ENCODE measurements at regions not wholly inside any gene's neighbourhood (a gene's known extent, or its start where the extent isn't known, plus 50 kb on each side); places are given as distances from the start of the nearest gene placed in this dataset.

- 86% methylated on average over 2 of the region's 2 CpGs; no CpG with 5 or more reads in 1 of the 2 experiments for WGBS, 2 experiments (ENCODE audit: extremely low coverage in 1 of 2, insufficient coverage in 1 of 2, insufficient read length in 1 of 2, insufficient replicate concordance in 2 of 2, low coverage in 1 of 2, low lambda C conversion rate in 2 of 2, missing lambda C conversion rate in 1 of 2)
- POLR2A ChIA-PET (ENCODE audit: partially characterized antibody), result no interaction called here
- no peak overlapping the region for H2AFZ ChIP-seq (ENCODE audit: low read length)
Observed at GRCh38 chr10:106317554-106317953, 847.0 kb downstream of the SORCS1 start.

More at GRCh38 chr10:106317554-106317953, 847.0 kb downstream of the SORCS1 start:
- Histone ChIP-seq H3K23ac (ENCODE audit: insufficient read length) (no peak overlapping the region), H3K18ac (ENCODE audit: extremely low read depth, low read length) (no peak overlapping the region), H3K14ac (ENCODE audit: insufficient read length) (no peak overlapping the region), H2BK12ac (ENCODE audit: low read depth, low read length) (no peak overlapping the region), H4K5ac (ENCODE audit: insufficient read length, low read depth, low read length) (no peak overlapping the region), H4K91ac (replicated peaks; ENCODE audit: insufficient read length, low read length) (no peak overlapping the region), H3K23me2 (ENCODE audit: low read depth, low read length) (no peaks in the 10 kb centered on the region), H2BK20ac (ENCODE audit: low read length) (no peak overlapping the region), H4K8ac (ENCODE audit: extremely low read depth, insufficient read depth, low read length) (no peak overlapping the region), H3K79me2 (ENCODE audit: control insufficient read depth in 1 of 2, insufficient read depth in 2 of 2, low read length in 2 of 2) (no peaks in the 10 kb centered on the region), H2BK15ac (ENCODE audit: low read length) (no peak overlapping the region), H3K9me3 (ENCODE audit: insufficient read depth in 2 of 2, low read depth in 1 of 2, low read length in 1 of 2) (no peaks in the 10 kb centered on the region), H2BK120ac (replicated peaks; ENCODE audit: low read depth, low read length) (no peak overlapping the region), H4K20me1 (replicated peaks in 1 of 2; ENCODE audit: control insufficient read depth in 1 of 2, insufficient read depth in 2 of 2, low read length in 2 of 2) (no peaks in the 10 kb centered on the region), H3K4me2 (ENCODE audit: insufficient read depth in 1 of 2, low read depth in 2 of 2, low read length in 2 of 2) (no peak overlapping the region), H3K56ac (replicated peaks; ENCODE audit: insufficient read length, low read depth, low read length) (no peak overlapping the region), H3K4ac (replicated peaks; ENCODE audit: insufficient read length, low read depth, low read length) (no peak overlapping the region), H3K9ac (replicated peaks in 1 of 4; ENCODE audit: extremely low read depth in 1 of 4, low read depth in 3 of 4, low read length in 3 of 4) (no peak overlapping the region), H3K79me1 (ENCODE audit: low read depth, low read length) (no peaks in the 10 kb centered on the region), H2AK5ac (ENCODE audit: low read depth, low read length) (no peak overlapping the region), H2BK5ac (ENCODE audit: low read depth, low read length) (no peak overlapping the region), H3K27ac (ENCODE audit: low read depth, low read length) (no peak overlapping the region), H3K36me3 (ENCODE audit: control insufficient read depth in 2 of 4, insufficient read depth in 4 of 4, low read length in 3 of 4) (no peaks in the 10 kb centered on the region), H3K4me3 (ENCODE audit: extremely low read depth in 1 of 4, insufficient read depth in 2 of 4, low read depth in 3 of 4, low read length in 4 of 4) (no peak overlapping the region), H3K4me1 (replicated peaks in 1 of 4; ENCODE audit: control insufficient read depth in 3 of 4, insufficient read depth in 4 of 4, low read length in 3 of 4) (no peaks in the 10 kb centered on the region), H3K27me3 (replicated peaks in 1 of 4; ENCODE audit: control insufficient read depth in 3 of 4, extremely low read depth in 1 of 4, insufficient read depth in 3 of 4, low read length in 3 of 4) (no peaks in the 10 kb centered on the region)
- no peak for FAIRE-seq
- TF ChIP-seq EZH2 (IDR thresholded peaks at IDR 0.05; ENCODE audit: low read depth, low read length, severe bottlenecking), result no peak
- no peak for TF ChIP-seq ASH2L (IDR thresholded peaks at IDR 0.05; ENCODE audit: low read length)
- TF ChIP-seq TBP (IDR thresholded peaks at IDR 0.05; ENCODE audit: low read depth, low read length), result no peak
- no peak for TF ChIP-seq CTCF (IDR thresholded peaks at IDR 0.05; ENCODE audit: control extremely low read depth in 1 of 3, insufficient read depth in 1 of 3, low read depth in 1 of 3, low read length in 3 of 3)
- TF ChIP-seq HDAC6 (IDR thresholded peaks at IDR 0.05; ENCODE audit: low read depth, low read length), result no peak
- CTCF ChIA-PET (ENCODE audit: partially characterized antibody), result interaction anchor here (1.2 kb wide), 1 partner anchor 20 kb away, joined by 3 read pairs; no protein-coding TSS in a partner anchor
- DNase-seq (ENCODE audit: low read depth in 1 of 2, low spot score in 2 of 2), result no peak
